NCI-H128 (cell line): ENCODE measurements at regions not wholly inside any gene's neighbourhood (a gene's known extent, or its start where the extent isn't known, plus 50 kb on each side); places are given as distances from the start of the nearest gene placed in this dataset.

Experiments
- DNase-seq: peaks from one replicate; lab custom pipeline; 2025; ENCODE audit not compliant: unreplicated experiment; lab: John Stamatoyannopoulos, UW

DNA sequence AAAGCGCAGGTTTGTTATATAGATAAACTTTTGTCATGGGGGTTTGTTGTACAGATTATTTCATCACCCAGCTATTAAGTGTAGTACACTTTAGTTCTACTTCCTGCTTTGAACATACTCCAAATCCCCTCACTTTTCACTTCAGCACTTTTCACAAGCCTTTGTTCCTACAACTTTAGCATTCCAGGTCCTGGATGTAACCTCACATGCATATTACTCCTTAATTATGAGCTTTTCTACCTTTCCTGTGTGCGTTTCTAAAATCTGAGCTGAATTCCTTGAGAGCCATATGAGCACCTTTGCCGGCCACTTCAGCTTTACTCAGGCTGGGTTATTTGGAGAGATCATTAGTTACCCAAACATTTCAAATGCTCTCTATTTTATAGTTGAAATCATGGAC is 179.2 kb upstream of the TNFAIP3 start:
- no peak for DNase-seq

DNA sequence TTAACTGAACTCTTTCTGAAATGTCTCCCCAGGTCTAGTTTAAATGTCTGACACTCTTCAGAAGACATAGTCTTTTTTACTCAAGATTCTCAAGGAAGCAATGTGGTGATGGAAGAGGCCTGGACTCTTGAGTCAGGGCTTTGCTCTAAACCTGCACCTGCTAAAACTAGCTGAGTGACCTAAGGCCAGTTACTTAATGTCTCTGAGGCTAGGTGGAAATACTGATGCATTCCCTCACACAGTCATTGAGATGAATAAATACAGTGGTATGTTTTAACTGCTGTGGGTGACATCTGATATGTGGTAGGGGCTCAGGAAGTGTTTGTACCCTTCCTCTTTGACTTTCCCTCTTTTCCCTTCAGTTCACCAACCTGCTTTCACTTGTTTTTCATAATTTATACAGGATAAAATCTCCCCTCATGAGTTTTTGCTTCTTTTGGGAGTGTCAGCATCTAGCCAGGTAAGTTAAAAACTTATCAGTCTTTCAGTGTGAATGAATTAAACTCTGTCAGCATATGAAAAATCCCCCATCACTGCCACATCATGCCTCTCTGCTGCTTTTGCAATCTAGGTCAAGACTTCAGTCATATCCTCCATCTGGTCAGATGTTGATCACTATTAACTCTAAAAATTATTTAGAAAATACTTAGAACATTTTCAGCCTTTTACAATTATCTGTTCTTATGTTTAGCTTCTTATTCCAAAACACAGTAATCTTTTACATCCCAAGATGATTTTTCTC is 178.7 kb upstream of the TNFAIP3 start:
- no peak for DNase-seq

DNA sequence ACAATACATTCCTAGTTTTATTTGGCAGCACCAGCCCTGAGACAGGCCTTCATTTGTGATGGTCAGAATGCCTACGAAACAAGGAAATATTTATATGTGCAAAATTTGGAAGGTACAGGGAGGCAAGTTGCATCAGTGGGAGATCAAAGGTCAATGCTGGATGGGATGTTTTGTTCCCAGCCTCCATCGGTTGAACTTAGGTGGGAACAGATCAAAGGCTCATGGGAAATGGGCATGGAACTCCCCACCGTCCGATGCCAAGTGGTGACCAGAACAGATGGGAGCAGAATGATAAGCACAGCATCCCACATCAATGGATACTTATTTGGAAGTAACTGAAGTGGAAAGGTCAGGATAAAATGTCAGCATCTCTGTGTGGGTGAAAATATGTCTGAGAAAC is 177.7 kb upstream of the TNFAIP3 start:
- DNase-seq: no peak

DNA sequence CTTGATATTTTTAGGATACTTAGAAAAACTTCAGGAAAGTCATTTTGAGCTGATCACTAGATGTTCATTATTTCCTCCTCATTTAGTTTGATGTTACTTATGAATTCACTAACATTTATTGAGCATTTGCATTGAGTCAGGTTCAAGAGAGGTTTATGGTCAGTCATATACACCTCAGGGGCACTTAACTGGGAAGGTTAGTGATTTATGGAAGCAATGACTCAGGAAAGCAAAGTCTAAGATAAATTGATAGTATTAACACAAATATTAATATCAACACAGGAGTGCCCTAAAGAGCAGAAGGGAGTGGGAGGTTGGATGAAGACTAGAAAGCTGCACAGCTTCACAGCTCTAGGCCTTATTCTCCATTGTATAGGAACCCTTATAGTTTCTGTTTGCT is 177.0 kb upstream of the TNFAIP3 start:
- no peak for DNase-seq

DNA sequence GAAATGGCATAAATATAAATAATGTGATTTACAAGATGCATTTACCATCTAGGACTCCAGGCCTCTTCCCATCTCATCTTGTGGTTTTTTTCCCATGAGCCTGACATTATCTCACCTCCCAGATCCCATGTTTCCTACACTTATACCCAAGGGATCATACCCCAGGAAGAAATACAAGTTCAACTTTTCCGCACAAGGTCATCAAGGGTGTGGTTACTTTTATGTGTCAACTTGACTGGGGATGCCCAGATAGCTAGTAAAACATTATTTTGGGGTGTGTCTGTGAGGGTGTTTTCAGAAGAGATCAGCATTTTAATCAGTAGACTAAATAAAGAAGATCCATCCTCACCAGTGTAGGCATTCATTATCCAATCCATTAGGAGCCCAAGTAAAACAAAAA is 176.3 kb upstream of the TNFAIP3 start:
- no peak for DNase-seq

DNA sequence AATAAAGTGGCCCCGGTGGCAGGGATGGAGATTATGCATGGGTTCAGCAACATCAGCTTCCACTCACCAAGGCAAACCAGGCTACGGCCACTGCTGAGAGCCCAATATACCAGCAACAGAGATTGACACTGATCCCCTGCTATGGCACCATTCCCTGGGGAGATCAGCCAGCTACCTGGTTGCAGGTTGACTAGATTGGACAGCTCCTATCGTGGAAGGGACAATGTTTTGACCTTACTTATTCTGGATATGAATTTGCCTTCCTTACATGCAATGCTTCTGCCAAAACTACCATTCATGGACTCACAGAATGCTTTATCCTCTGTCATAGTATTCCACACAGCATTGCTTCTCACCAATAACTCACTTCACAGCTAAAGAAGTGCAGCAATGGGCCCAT is 174.8 kb upstream of the TNFAIP3 start:
- no peak for DNase-seq

DNA sequence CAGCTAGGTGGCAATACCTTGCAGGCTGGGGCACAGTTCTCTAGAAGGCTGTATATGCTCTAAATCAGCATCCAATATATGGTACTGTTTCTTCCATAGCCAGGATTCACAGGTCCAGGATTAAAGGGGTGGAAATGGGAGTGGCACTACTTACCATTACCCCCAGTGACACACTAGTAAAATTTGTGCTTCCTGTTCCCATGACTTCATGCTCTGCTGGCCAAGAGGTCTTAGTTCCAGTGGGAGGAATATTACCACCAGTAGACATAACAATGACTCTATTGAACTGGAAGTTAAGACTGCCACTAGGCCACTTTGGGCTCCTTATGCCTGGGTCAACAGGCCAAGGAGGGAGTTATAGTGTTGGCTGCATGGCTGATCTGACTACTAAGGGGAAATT is 174.3 kb upstream of the TNFAIP3 start:
- DNase-seq: no peak

DNA sequence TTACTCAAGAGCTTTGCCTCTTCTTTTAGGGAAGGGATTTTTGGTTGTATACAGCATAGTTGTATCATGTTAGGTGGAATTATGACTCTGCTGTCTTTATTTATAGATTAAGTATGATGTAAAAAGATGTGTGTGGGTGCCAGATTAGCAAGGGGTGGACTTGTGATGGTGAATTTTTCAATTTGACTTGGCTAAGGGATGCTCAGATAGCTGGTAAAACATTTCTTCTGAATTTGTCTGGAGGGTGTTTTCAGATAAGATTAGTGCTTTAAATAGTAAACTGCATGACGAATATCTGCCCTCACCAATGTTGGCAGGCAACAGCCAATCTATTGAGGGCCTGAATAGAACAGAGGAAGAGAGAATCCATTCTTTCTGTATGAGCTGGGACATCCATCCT is 173.3 kb upstream of the TNFAIP3 start:
- DNase-seq: no peak

DNA sequence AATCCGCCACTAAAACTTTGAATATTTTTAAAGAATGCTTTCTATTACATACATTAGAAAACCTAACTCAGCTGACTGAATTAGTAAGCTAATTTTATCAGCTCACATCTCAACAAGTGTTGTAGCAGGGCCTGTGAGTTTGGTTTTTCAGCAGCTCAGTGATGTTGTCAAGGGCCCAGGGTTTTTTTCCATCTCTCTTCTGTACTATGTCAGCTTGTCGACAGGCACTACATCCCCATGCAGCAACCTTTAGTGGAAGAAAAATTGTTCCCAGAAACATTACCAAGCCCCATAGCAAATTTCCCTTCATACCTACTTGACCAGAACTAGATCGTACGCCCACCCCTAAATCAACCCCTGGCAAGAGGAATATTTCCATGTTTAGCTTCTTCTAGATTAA is 170.3 kb upstream of the TNFAIP3 start:
- no peak for DNase-seq

DNA sequence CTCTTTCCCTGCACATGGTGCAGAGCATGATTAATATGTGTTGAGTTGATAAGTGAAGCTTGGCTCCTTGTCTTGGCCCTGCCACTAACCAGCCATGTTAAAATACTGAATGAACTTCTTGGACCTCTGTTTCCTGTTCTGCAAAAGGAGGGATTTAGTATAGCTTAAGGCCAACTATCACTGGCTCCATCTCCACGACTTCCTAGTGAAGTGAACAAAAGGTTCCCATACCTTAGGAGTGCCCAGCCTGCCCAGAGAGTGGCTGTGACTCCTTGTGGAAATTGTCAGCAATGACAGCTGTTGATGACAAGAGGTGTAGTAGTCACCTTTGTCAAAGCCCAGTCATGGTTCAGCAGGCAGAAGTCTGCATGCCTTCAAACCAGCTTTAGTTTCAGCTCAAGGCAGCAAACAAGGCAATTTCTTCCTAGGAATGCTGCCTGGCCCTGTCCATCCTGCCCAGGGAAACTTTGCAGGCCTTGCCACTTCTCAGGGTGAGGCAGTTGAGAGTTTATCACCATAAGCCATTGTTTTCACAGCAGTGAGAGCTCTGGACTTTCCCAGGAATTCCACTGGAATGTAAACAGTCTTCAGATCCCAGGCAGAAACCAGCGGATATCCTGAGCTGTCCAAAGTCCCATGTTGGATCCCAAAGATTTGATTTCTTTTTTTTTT is 169.7 kb upstream of the TNFAIP3 start:
- DNase-seq: no peak

DNA sequence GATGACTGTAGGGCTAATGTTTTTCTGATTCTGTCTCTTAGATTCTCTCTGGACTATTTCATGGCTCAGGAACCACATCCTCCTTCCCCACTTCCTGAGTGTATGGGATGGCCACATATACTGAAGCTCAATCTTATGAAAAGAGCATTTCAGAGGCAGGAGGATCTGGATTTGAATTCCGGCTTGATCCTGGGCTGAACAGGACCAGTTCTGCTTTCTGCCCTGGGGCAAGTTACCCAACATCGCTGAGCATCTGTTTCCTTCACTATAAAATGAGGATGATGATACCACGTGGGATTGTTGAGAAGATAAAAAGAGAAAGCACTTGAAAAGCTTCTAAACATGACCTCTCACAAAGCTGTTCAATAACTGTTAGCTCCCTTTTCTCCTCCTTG is 168.4 kb upstream of the TNFAIP3 start:
- no peak for DNase-seq

DNA sequence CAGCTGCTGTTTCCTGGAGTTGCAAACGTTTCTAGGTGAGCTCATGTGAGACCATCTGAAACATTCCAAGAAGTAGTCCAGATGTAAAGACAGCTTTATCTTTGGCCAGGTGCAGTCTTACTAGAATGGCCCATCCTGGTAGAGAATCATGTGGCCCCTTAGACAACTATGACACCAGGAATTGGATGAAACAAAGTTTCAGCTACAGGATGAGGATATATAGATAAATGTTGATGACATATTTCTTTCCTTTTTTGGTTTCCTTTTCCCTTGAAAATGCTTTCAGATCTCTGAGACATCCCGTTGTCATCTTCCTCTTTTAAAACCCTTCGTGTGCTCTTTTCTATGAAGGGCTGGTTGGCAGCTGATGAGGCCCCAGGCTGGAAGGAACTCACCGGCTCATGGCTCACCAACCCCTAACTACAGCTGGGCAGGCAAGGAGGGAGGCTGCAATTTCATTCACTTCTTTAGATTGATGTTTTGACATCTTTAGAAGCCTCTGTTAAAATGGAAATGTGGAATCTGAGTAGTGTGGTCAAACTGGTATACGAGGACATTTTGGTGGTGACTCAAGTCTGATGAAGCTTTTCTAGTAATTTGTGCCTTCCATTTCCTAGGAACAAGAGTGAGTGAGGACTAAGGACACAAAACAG is 167.9 kb upstream of the TNFAIP3 start:
- DNase-seq: no peak

DNA sequence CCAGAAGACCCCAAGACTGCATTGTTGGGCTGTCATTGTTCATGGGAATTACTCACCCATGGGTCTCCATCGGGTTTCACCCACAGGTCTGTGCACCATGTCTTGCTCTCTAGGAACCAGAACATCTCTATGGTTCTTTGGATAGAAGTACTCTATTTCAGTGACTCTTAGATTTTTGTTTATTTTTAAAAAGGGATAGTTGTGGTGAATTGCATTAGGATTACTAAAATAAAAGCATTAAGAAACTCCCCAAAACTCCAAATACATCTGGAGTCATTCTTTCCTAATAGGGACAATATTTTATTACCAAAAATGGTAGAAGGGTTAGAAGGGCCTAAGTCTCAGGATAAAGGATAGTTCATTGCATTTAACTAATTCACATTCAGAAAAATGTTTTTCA is 166.9 kb upstream of the TNFAIP3 start:
- no peak for DNase-seq

DNA sequence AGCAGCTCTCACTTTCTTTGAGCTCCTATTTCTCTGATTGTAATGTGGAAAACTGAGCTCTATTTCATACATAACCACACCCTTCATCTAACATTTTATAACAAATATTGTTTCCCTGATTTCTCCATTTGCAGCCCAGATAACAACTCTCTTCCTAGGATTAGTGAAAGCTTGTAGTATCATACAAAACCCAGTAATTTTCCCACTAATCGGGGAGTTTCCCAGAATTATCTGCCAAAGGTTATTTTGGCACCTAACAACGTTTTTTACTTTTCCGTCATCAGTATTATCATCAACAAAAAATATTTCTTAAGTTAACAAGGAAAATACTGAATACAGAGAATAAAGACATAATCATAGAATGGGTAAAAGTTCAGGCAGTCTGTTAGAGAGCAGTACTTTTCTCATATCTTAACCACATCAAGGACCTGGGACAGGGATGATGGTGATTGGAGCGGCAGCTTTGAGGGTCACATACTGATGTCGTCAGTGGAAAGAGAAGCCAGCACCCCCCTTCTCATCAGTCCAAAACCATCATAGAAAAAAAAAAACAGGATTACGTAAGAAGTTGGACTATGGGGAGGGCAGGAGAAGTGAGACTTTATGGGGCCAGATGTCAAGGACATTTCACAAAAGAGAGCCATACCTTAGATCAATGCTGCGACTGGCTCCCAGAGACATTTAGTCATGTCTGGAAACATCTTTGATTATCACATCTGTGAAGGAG is 166.1 kb upstream of the TNFAIP3 start:
- DNase-seq: no peak

DNA sequence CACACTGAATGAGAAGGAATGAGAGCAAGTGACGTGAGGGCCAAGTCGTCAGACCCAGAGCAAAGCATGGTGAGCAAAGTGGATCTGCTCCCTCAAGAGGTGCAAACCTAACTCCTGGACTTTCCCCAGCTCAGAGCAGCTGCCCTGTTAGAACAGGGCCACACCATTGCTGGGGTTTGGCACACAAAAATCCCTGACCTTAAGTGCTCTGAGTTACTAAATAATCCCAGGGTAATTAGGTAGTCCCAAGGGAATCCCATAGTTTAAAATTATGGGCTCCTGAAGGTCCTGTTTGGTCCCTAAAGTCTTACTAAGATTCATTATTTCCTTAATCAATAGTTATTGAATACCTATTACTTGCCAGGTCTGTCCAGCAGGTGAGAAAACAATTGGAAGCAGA is 165.1 kb upstream of the TNFAIP3 start:
- DNase-seq: no peak

DNA sequence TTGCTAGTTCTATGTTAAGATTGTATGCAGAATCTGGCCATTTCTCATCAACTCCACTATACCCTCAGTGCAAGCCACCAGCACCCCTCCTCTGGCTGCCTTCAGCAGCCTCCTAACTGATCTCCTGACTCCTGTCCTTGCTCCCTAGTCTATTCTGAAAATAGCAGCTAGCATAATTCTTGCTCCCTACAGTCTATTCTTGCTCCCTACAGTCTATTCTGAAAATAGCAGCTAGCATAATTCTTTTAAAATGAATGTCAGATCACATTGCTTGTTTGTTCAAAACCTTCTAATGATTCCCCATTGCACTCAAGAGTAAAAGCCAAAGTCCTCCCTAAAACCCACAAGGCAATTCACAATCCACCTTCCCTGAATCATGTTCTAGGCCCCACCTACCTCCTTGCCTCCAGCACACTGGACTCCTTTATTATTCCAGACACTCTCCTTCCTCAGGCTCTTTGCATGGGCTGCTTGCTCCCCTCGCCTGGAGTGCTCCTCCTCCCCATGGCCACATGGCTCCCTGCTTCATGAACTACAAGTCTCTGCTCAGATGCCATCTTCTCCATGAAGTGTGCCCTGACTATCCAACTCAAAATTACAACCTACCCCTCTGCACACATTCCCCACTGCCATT is 164.2 kb upstream of the TNFAIP3 start:
- DNase-seq: no peak

DNA sequence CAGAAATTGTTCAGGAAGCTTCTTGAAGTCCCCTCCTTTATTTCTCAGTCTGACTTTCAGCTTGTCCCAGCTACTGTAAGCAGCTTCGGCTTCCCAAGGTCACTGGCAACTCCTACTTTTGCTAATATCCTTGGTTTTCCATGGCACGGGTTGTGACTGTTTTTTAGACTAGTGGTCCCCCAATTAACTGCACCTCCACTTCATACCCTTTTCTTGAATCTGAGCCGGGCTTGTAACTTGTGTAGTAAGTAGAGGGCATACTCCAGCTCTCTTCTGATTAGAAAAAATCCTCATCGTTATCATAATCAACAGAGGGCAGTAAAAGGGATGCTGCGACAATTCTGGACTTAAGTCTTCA is 162.3 kb upstream of the TNFAIP3 start:
- DNase-seq: no peak

DNA sequence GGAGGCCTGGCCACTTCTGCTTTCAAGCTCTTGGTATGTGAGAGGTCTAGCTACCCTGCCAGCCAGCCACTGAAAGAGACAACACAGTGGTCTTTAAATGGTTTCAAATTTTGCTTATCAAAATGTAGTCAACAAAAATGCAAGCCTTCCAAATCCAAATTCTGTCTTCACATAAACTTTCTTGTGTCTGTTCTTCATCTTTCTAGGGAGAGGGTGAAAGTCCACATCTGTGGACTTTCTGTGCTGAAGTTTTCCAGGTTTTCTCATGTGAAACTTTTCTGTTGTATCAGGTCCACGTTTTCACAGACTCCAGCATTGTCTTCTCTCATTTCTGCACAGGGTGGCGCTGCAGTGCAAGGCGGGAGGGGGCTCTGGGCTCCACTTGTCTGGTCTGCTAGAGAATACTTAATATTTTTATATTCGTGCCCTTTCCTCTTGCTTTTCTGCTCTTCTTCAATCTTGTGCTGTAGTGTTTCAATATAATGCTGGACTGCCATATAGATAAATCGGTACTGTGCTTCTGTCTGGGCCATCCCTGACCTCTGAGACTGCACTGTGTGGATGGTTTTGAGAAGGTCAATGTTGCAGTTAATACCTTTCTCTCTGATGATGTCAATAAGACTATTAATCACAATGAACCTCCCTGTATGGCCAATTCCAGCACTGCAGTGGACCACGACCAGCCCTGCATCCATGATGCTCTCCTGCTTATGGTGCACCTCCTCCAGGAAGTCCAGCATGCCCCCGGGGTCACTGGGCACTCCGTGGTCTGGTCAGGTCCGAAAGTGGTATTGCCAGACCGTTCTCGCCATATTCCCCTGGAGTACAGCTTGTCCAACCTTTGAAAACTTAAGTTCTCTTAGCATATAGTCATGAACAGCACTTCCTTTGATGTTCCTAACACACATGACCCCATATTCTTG is 161.6 kb upstream of the TNFAIP3 start:
- peak; percentile 11 for DNase-seq

DNA sequence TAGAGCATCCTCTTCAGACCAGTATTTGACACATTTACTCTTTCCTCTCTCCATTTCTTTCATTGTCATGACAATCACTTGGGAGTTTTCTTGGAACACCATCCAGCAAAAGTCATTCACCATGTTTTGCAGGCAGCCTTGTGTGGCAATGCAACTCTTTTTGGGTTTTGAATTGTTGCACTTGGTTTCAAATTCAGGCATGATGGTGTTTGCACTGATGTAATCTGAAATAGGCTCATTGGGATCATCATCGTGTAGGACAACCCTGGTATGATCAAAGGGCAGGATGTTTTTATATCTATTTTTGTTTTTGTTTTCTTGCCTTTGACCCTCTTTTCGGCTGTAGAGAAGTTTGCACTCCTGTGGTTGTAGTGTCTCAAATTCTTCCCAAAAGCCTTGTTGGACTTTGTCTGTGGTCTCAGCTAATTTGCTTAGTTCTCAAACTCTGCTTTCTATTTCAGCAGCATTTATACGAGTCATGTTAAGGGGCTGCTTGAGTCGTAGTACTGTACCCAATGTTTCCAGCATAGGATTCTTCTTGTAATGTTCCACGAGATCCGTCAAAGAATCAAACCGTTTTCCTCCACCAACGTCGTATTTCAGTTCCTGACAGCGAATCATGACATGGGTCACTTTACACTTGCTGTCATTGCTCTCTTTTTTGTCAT is 160.8 kb upstream of the TNFAIP3 start:
- no peak for DNase-seq
